K562 (cell line): ENCODE measurements at regions not wholly inside any gene's neighbourhood (a gene's known extent, or its start where the extent isn't known, plus 50 kb on each side); places are given as distances from the start of the nearest gene placed in this dataset.

Experiments
- ATAC-seq: fragments of 200-7000 bp; cut with Tn5 transposase; 3 replicates; pipeline ENCODE4 v1.9.1; 2020; ENCODE audit warnings: moderate library complexity
- BruUV-seq: library from RNA; stranded (reverse); fragments of 400-500 nt; replicated peaks from 2 replicates; lab custom pipeline; 2021; lab: Mats Ljungman, UMichigan
- CTCF ChIA-PET: fragments of 300-600 bp; formaldehyde crosslinking; extraction: SDS; loops from one replicate; lab custom pipeline; 2021; ENCODE audit warnings: low intra/inter-chr PET ratio; lab: Yijun Ruan, JAX
- POLR2A ChIA-PET: fragments of 300-600, 350-650 bp; sonication (Branson Sonifier 250); formaldehyde crosslinking; extraction: SDS; loops from one replicate; lab custom pipeline; 2021; ENCODE audit warnings: antibody characterized with exemption, inconsistent platforms; lab: Yijun Ruan, JAX
- DNase-seq, 4 experiments: peaks; one replicate each; pipeline versions ENCODE4 v3.0.0 to v3.0.0-alpha.2; 2011 to 2018; ENCODE audit warnings: low spot score in 3 of 4, mixed read lengths in 3 of 4; ENCODE audit errors: extremely low read depth in 1 of 4
- FAIRE-seq: peaks from 2 replicates; lab custom pipeline; 2011; peaks lifted over from hg19 to GRCh38; lab: Jason Lieb, UNC
- H2AFZ ChIP-seq: 2 replicates; pipeline ENCODE4 v1.6.0; 2011; ENCODE audit warnings: low read depth, low read length, control low read depth, inconsistent platforms
- H3K27ac ChIP-seq: fragments of 200-600 bp; 3 replicates; pipeline ENCODE4 v1.8.0; 2011; ENCODE audit warnings: low read depth, mild to moderate bottlenecking, control low read depth, inconsistent platforms, low read length, moderate library complexity, mixed read lengths; ENCODE audit errors: extremely low read depth
- H3K27me3 ChIP-seq, 2 experiments: fragments of 300-600 bp in 1 of 2; 2 replicates in 1 of 2; 3 replicates in 1 of 2; pipeline versions ENCODE4 v1.6.0 to v1.8.0; 2011; ENCODE audit warnings: inconsistent platforms in 2 of 2, low read length in 2 of 2, mild to moderate bottlenecking in 1 of 2, mixed read lengths in 1 of 2, moderate library complexity in 1 of 2; ENCODE audit not compliant: control insufficient read depth in 2 of 2, insufficient read depth in 2 of 2
- H3K36me3 ChIP-seq: fragments of 300-600 bp; 3 replicates; pipeline ENCODE4 v1.8.0; 2011; ENCODE audit warnings: mild to moderate bottlenecking, low read length, inconsistent platforms; ENCODE audit not compliant: control insufficient read depth, insufficient read depth
- H3K4me1 ChIP-seq, 2 experiments: fragments of 200-600 bp in 1 of 2; replicated peaks in 1 of 2; 2 replicates in 1 of 2; 3 replicates in 1 of 2; pipeline versions ENCODE4 v1.5.1 to v1.8.0; 2011; ENCODE audit warnings: inconsistent platforms in 2 of 2, low read length in 2 of 2, mild to moderate bottlenecking in 1 of 2, mixed read lengths in 1 of 2, moderate library complexity in 1 of 2; ENCODE audit not compliant: control insufficient read depth in 2 of 2, insufficient read depth in 2 of 2
- H3K4me2 ChIP-seq: 2 replicates; pipeline ENCODE4 v1.6.1; 2011; ENCODE audit warnings: low read length, control low read depth, inconsistent platforms, mixed read lengths; ENCODE audit not compliant: insufficient read depth
- H3K4me3 ChIP-seq: fragments of 200-600 bp; sonication (generic), shearing (Covaris generic); 2 replicates; pipeline ENCODE4 v1.5.1; 2016; ENCODE audit warnings: control low read depth, inconsistent platforms
- H3K79me2 ChIP-seq: fragments of 200-600 bp; 3 replicates; pipeline ENCODE4 v1.8.0; 2011; ENCODE audit warnings: low read length, inconsistent platforms; ENCODE audit not compliant: control insufficient read depth, insufficient read depth
- H3K9ac ChIP-seq, 2 experiments: 2 replicates each; pipeline versions ENCODE4 v1.6.0 to v1.6.1; 2011; ENCODE audit warnings: low read depth in 2 of 2, low read length in 2 of 2, control low read depth in 1 of 2, inconsistent platforms in 1 of 2, mild to moderate bottlenecking in 1 of 2, mixed read lengths in 1 of 2; ENCODE audit not compliant: insufficient read depth in 1 of 2
- H3K9me1 ChIP-seq: one replicate; pipeline ENCODE4 v1.6.0; 2011; ENCODE audit warnings: inconsistent platforms, mild to moderate bottlenecking, low read length, moderate library complexity; ENCODE audit not compliant: control insufficient read depth, insufficient read depth
- H3K9me3 ChIP-seq: replicated peaks from 2 replicates; pipeline ENCODE4 v1.5.1; 2011; ENCODE audit warnings: low read depth, low read length, inconsistent platforms; ENCODE audit not compliant: control insufficient read depth, insufficient read depth
- H4K20me1 ChIP-seq: replicated peaks from 2 replicates; pipeline ENCODE4 v1.6.1; 2011; ENCODE audit warnings: low read length, inconsistent platforms, mixed read lengths; ENCODE audit not compliant: control insufficient read depth, insufficient read depth
- CHD2 ChIP-seq: IDR thresholded peaks from 2 replicates; pipeline ENCODE4 v1.6.1; 2011; ENCODE audit warnings: low read depth, low read length
- CSDE1 ChIP-seq, 2 experiments: fragments of 450-650 bp; IDR thresholded peaks; 2 replicates each; pipeline ENCODE4 v1.6.1; 2016; ENCODE audit warnings: mild to moderate bottlenecking in 1 of 2
- DIDO1 ChIP-seq: fragments of 450-650 bp; IDR thresholded peaks from 2 replicates; pipeline ENCODE4 v1.6.1; 2016; ENCODE audit warnings: low read depth, missing biosample characterization, missing genetic modification characterization
- HES1 ChIP-seq: fragments of 450-650 bp; IDR thresholded peaks from 2 replicates; pipeline ENCODE4 v1.6.1; 2016; ENCODE audit warnings: low read depth, mild to moderate bottlenecking, moderate library complexity
- HNRNPH1 ChIP-seq: fragments of 200-400 bp; formaldehyde crosslinking; optimal IDR thresholded peaks from 2 replicates; pipeline ENCODE3; 2017; ENCODE audit warnings: low read depth, mild to moderate bottlenecking, low read length, moderate library complexity
- IFI16 ChIP-seq: fragments of 250-450 bp; sonication (Bioruptor Pico); IDR thresholded peaks from 2 replicates; pipeline ENCODE4 v2.1.2; 2022; ENCODE audit warnings: mild to moderate bottlenecking, inconsistent platforms
- MCM7 ChIP-seq, 2 experiments: fragments of 450-650 bp; IDR thresholded peaks; 2 replicates each; pipeline ENCODE4 v1.6.1; 2016 to 2018
- SMARCA4 ChIP-seq: fragments of 450-650 bp; IDR thresholded peaks from 2 replicates; pipeline ENCODE4 v1.6.1; 2016
- SRSF3 ChIP-seq: fragments of 200-400 bp; formaldehyde crosslinking; IDR thresholded peaks from 2 replicates; pipeline ENCODE4 v1.6.1; 2016; ENCODE audit warnings: mild to moderate bottlenecking, low read length, moderate library complexity; ENCODE audit not compliant: insufficient read depth
- TRIM28 ChIP-seq: fragments of 450-650 bp; IDR thresholded peaks from 2 replicates; pipeline ENCODE4 v1.6.1; 2017
- TSC22D4 ChIP-seq: fragments of 450-650 bp; IDR thresholded peaks from 2 replicates; pipeline ENCODE4 v1.6.1; 2016; ENCODE audit warnings: missing genetic modification characterization, missing biosample characterization, control low read depth
- ZFP30 ChIP-seq: fragments of 250-450 bp; sonication (Bioruptor Pico); IDR thresholded peaks from 2 replicates; pipeline ENCODE4 v1.8.0; 2022; ENCODE audit warnings: moderate library complexity, mild to moderate bottlenecking, inconsistent platforms, borderline replicate concordance
- ZNF121 ChIP-seq: sonication (generic); formaldehyde crosslinking; conservative IDR thresholded peaks from 2 replicates; pipeline ENCODE4 v1.8.0; 2022; ENCODE audit warnings: missing genetic modification reagents
- ZNF347 ChIP-seq: fragments of 450-650 bp; formaldehyde crosslinking; IDR thresholded peaks from 2 replicates; pipeline ENCODE4 v1.4.0; 2020; ENCODE audit warnings: low read depth, mild to moderate bottlenecking, moderate library complexity
- ZNF41 ChIP-seq: fragments of 250-450 bp; sonication (Bioruptor Pico); conservative IDR thresholded peaks from 2 replicates; pipeline ENCODE4 v1.4.0; 2020; ENCODE audit warnings: mild to moderate bottlenecking
- WGBS: fragments of 100-300 bp; shearing (Covaris generic); methylation state at CpG from one replicate; pipeline ENCODE4 v1.1.6; 2016; ENCODE audit warnings: low coverage, mixed read lengths; ENCODE audit not compliant: insufficient coverage; ENCODE audit errors: missing lambda C conversion rate; 5-methylcytosine and 5-hydroxymethylcytosine counted together
- in situ Hi-C: fragments of 300-500 bp; cut with MboI; formaldehyde crosslinking; loops from 4 replicates; pipeline ENCODE4 v1.15.0; 2018; ENCODE audit warnings: inconsistent platforms, mixed read lengths
- intact Hi-C: fragments of 100-400 bp; cut with micrococcal nuclease; formaldehyde crosslinking; loops from 2 replicates; pipeline ENCODE4 v1.14.2; 2022

DNA sequence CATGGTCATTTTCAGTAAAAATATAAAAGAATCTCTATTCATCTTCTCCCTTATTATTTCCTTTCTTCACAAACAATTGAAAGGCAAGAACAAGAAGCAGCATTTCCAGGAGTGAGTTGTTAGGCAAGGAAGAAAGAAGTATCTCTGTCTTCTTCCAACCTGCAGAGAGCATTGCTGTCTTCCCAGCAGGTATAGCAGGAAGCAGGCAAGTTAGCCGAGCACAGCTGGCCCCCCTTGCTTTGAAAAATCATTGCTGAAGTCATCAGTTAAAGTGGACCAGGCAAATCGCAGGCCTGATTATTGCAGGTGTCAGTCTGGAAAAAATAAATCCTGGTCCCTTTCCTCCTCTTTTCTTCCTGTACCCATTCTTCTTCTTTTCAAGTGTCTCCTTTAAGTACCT is 353.1 kb upstream of the BRINP1 start:
- in situ Hi-C loops: no loop called here
- TF ChIP-seq DIDO1 (tag) (no peak), ZNF121 (CRISPR knock-in tag) (no peak), MCM7 (IDR thresholded peaks at IDR 0.05) (no peak)
- H3K4me3 ChIP-seq: no peak overlapping the region
- H3K4me1 ChIP-seq: no peaks in the 10 kb centered on the region
- H3K36me3 ChIP-seq: no peaks in the 10 kb centered on the region
- H3K27me3 ChIP-seq: no peaks in the 10 kb centered on the region
- no peak for FAIRE-seq
- intact Hi-C loops: no loop called here
- no peak for DNase-seq
- ChIA-PET CTCF (no interaction called here), POLR2A (no interaction called here)
- no peaks in the 10 kb centered on the region for H4K20me1 ChIP-seq
- H2AFZ ChIP-seq: no peak overlapping the region
- H3K9me1 ChIP-seq: no peaks in the 10 kb centered on the region
- 0% methylated on average over 2 of the region's 2 CpGs for WGBS
- no peaks in the 10 kb centered on the region for H3K9me3 ChIP-seq
- no peak overlapping the region for H3K27ac ChIP-seq
- H3K4me2 ChIP-seq: no peak overlapping the region
- no TSS peak for BruUV-seq
- no peak overlapping the region for H3K9ac ChIP-seq
- H3K79me2 ChIP-seq: no peaks in the 10 kb centered on the region
- ATAC-seq: no peak

GRCh38 chr9:119712325-119712724 is 343.1 kb upstream of the BRINP1 start:
- ChIA-PET POLR2A (no interaction called here), CTCF (no interaction called here)
- 0% methylated on average over 1 of the region's 1 CpG for WGBS
- no peaks in the 10 kb centered on the region for H3K9me1 ChIP-seq
- H3K4me2 ChIP-seq: no peak overlapping the region
- H3K4me1 ChIP-seq: no peaks in the 10 kb centered on the region
- H4K20me1 ChIP-seq: no peaks in the 10 kb centered on the region
- in situ Hi-C loops (no loop called here), intact Hi-C loops (no loop called here)
- no peak for DNase-seq
- no peak overlapping the region for H3K9ac ChIP-seq
- H3K36me3 ChIP-seq: no peaks in the 10 kb centered on the region
- H3K27ac ChIP-seq: no peak overlapping the region
- H2AFZ ChIP-seq: no peak overlapping the region
- FAIRE-seq: no peak
- TF ChIP-seq SMARCA4: no peak
- no peak for TF ChIP-seq ZFP30 (CRISPR knock-in tag)
- TF ChIP-seq CSDE1 (IDR thresholded peaks at IDR 0.05): no peak
- TF ChIP-seq TSC22D4 (tag): no peak
- TF ChIP-seq ZNF41 (CRISPR knock-in tag): no peak
- TF ChIP-seq TRIM28: no peak
- TF ChIP-seq IFI16 (CRISPR knock-in tag): no peak
- TF ChIP-seq HES1: no peak
- TF ChIP-seq HNRNPH1: no peak
- no peak for TF ChIP-seq ZNF347 (CRISPR knock-in tag)
- TF ChIP-seq SRSF3: no peak
- TF ChIP-seq CHD2: no peak
- no peak for ATAC-seq
- no peaks in the 10 kb centered on the region for H3K9me3 ChIP-seq
- H3K4me3 ChIP-seq: no peak overlapping the region
- H3K79me2 ChIP-seq: no peaks in the 10 kb centered on the region
- H3K27me3 ChIP-seq: no peaks in the 10 kb centered on the region
- BruUV-seq: no TSS peak
